WTC11 (cell line): ENCODE measurements at regions not wholly inside any gene's neighbourhood (a gene's known extent, or its start where the extent isn't known, plus 50 kb on each side); places are given as distances from the start of the nearest gene placed in this dataset.

ENCODE experiments used
- ATF3 ChIP-seq: sonication (generic); formaldehyde crosslinking; conservative IDR thresholded peaks from 2 replicates; pipeline ENCODE4 v1.8.1; 2022; ENCODE audit warnings: mild to moderate bottlenecking, missing genetic modification reagents
- CBFB ChIP-seq: sonication (generic); formaldehyde crosslinking; IDR thresholded peaks from 2 replicates; pipeline ENCODE4 v1.8.1; 2022; ENCODE audit warnings: mild to moderate bottlenecking, low read depth, missing genetic modification reagents
- IRF1 ChIP-seq: sonication (generic); formaldehyde crosslinking; IDR thresholded peaks from 2 replicates; pipeline ENCODE4 v1.8.0; 2023; ENCODE audit warnings: missing genetic modification reagents
- TCF7 ChIP-seq: sonication (generic); formaldehyde crosslinking; IDR thresholded peaks from 2 replicates; pipeline ENCODE4 v1.8.0; 2022; ENCODE audit warnings: mild to moderate bottlenecking, low read depth, missing genetic modification reagents, moderate library complexity
- TF ChIP-seq, protein P1 (sequence below): fragments of 200-600 bp; IDR thresholded peaks from 2 replicates; pipeline ENCODE4 v1.8.0; 2022; ENCODE audit warnings: antibody characterized with exemption

DNA sequence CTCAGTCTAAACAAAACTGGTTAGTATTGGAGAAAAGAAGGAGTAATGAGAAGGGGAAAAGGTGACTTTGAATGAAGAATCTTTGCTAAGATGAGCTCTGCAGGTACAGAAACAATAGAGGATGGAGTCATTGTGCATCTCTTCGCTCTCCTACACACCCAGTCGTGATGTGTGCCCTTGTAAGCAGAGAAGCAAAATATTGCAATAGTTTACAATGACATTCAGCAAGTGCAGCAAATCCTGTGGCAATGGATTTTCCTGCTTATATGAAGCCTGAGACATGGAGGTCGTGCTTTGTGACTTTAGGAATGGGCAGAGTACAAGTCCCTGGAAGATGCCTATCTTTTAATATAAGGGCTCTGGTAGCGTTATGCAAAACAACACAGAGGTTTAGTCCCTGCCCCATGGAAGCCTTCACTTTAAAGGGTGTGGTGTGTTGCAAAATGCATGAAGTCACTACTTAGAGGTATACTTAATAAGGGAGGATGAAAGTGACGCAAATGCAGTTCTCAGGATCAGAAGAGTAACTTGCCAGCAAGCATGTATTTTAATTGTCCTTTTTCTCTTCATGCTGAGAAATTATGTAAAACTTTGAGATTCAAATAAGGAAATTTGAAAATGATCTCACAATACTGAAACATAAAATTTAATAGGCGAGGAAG lies 88.0 kb upstream of the IVNS1ABP start:
- TF ChIP-seq, protein P1, sequence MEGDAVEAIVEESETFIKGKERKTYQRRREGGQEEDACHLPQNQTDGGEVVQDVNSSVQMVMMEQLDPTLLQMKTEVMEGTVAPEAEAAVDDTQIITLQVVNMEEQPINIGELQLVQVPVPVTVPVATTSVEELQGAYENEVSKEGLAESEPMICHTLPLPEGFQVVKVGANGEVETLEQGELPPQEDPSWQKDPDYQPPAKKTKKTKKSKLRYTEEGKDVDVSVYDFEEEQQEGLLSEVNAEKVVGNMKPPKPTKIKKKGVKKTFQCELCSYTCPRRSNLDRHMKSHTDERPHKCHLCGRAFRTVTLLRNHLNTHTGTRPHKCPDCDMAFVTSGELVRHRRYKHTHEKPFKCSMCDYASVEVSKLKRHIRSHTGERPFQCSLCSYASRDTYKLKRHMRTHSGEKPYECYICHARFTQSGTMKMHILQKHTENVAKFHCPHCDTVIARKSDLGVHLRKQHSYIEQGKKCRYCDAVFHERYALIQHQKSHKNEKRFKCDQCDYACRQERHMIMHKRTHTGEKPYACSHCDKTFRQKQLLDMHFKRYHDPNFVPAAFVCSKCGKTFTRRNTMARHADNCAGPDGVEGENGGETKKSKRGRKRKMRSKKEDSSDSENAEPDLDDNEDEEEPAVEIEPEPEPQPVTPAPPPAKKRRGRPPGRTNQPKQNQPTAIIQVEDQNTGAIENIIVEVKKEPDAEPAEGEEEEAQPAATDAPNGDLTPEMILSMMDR = no peak
- TF ChIP-seq IRF1 (CRISPR knock-in tag) = no peak
- TF ChIP-seq ATF3 = no peak
- no peak for TF ChIP-seq TCF7
- no peak for TF ChIP-seq CBFB (CRISPR knock-in tag)
